ENCODE measurements at regions not wholly inside any gene's neighbourhood (a gene's known extent, or its start where the extent isn't known, plus 50 kb on each side); places are given as distances from the start of the nearest gene placed in this dataset.

DNA sequence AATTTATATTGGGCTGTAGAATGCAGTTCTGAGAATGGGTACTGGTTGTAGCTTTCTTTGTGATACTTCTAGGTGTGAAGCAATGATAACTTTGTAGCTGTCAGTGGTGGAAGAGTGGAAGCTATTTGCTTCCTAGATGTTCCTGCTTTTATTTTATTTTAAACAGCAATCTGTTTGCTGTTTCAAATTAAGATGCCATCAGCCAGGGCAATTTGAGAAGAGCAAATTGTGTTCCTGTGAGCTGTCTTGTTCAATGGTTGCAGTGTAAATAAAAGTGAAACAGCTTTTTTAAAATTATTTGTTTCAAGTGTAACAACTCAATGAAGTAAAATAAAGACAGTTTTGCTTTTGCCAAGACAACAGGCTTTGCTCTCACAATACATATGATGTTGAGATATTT is 150.8 kb upstream of the TMEM229A start:
- Histone ChIP-seq H2BK20ac (ENCODE audit: low read length) (no peak overlapping the region), H3K18ac (ENCODE audit: extremely low read depth, low read length) (no peak overlapping the region), H3K27me3 (replicated peaks in 1 of 4; ENCODE audit: control insufficient read depth in 3 of 4, extremely low read depth in 1 of 4, insufficient read depth in 3 of 4, low read length in 3 of 4) (no peaks in the 10 kb centered on the region), H3K56ac (replicated peaks; ENCODE audit: insufficient read length, low read depth, low read length) (no peak overlapping the region), H2BK5ac (ENCODE audit: low read depth, low read length) (no peak overlapping the region), H3K9ac (replicated peaks in 1 of 4; ENCODE audit: extremely low read depth in 1 of 4, low read depth in 3 of 4, low read length in 3 of 4) (no peak overlapping the region), H3K23me2 (ENCODE audit: low read depth, low read length) (no peaks in the 10 kb centered on the region), H2BK120ac (replicated peaks; ENCODE audit: low read depth, low read length) (no peak overlapping the region), H4K8ac (ENCODE audit: extremely low read depth, insufficient read depth, low read length) (no peak overlapping the region), H3K79me1 (ENCODE audit: low read depth, low read length) (no peaks in the 10 kb centered on the region), H3K4me3 (ENCODE audit: extremely low read depth in 1 of 4, insufficient read depth in 2 of 4, low read depth in 3 of 4, low read length in 4 of 4) (no peak overlapping the region), H2BK12ac (ENCODE audit: low read depth, low read length) (no peak overlapping the region), H3K4me2 (ENCODE audit: insufficient read depth in 1 of 2, low read depth in 2 of 2, low read length in 2 of 2) (no peak overlapping the region), H3K4me1 (replicated peaks in 1 of 4; ENCODE audit: control insufficient read depth in 3 of 4, insufficient read depth in 4 of 4, low read length in 3 of 4) (no peaks in the 10 kb centered on the region), H3K23ac (ENCODE audit: insufficient read length) (no peak overlapping the region), H4K91ac (replicated peaks; ENCODE audit: insufficient read length, low read length) (no peak overlapping the region), H3K4ac (replicated peaks; ENCODE audit: insufficient read length, low read depth, low read length) (no peak overlapping the region), H2AFZ (ENCODE audit: low read length) (no peak overlapping the region), H4K5ac (ENCODE audit: insufficient read length, low read depth, low read length) (no peak overlapping the region), H3K27ac (ENCODE audit: low read depth, low read length) (no peak overlapping the region), H4K20me1 (replicated peaks in 1 of 2; ENCODE audit: control insufficient read depth in 1 of 2, insufficient read depth in 2 of 2, low read length in 2 of 2) (no peaks in the 10 kb centered on the region), H3K79me2 (ENCODE audit: control insufficient read depth in 1 of 2, insufficient read depth in 2 of 2, low read length in 2 of 2) (no peaks in the 10 kb centered on the region), H3K14ac (ENCODE audit: insufficient read length) (no peak overlapping the region), H2BK15ac (ENCODE audit: low read length) (no peak overlapping the region), H3K36me3 (ENCODE audit: control insufficient read depth in 2 of 4, insufficient read depth in 4 of 4, low read length in 3 of 4) (no peaks in the 10 kb centered on the region), H3K9me3 (ENCODE audit: insufficient read depth in 2 of 2, low read depth in 1 of 2, low read length in 1 of 2) (no peaks in the 10 kb centered on the region; a peak in 1 of 4 replicates), H2AK5ac (ENCODE audit: low read depth, low read length) (no peak overlapping the region)
- no peak for DNase-seq (ENCODE audit: low read depth in 1 of 2, low spot score in 2 of 2)
- ChIA-PET POLR2A (ENCODE audit: partially characterized antibody) (no interaction called here), CTCF (ENCODE audit: partially characterized antibody) (interaction anchor here (1.1 kb wide), 1 partner anchor 29 kb away, joined by 3 read pairs; no protein-coding TSS in a partner anchor)
- no peak for FAIRE-seq
- TF ChIP-seq ZNF274 (IDR thresholded peaks at IDR 0.05; ENCODE audit: borderline replicate concordance, extremely low read depth, low read length) (no peak), HDAC2 (IDR thresholded peaks at IDR 0.05; ENCODE audit: borderline replicate concordance in 1 of 2, low read depth in 2 of 2, low read length in 2 of 2) (no peak)
